ENCODE measurements at regions not wholly inside any gene's neighbourhood (a gene's known extent, or its start where the extent isn't known, plus 50 kb on each side); places are given as distances from the start of the nearest gene placed in this dataset.
"Not testable (repeated sequence)": the region's sequence is repeated elsewhere in the genome, so short reads cannot be mapped to it uniquely, and the experiment has no call there.

DNA sequence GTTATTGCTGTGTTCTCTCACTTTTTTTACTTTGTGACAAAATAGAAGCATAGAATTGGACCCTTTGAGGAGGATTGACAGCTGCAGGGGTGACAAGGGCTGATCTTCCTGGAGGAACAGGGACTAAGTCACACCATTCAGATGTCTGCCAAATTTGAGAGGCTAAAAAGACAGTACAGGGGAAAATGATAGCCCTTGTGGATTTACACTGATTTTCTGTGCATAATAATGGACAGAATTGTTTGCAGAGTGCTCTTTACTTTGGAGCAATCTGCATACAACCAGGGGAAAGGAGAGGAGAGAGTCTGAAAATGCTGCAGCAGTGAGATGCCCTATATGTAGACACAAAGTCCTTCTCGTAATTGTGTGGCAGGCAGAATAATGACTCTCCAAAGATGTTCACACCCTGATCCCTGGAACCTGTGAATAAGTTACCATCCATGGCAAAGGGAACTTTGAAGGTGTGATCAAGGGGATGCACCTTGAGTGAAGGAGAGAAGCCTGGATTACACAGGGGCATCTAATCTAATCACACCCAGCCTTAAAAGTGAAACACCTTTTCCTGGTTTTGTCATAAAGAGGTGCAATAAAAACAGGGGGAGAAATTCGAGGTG lies 221.4 kb upstream of the CPHXL start:
- in situ Hi-C loops (cut with HindIII; ENCODE audit: low pct_unique_long_range_greater_than_20kb, low sequenced_read_pairs) = no loop called here
- no peak for DNase-seq (ENCODE audit: low read depth, low spot score)

DNA sequence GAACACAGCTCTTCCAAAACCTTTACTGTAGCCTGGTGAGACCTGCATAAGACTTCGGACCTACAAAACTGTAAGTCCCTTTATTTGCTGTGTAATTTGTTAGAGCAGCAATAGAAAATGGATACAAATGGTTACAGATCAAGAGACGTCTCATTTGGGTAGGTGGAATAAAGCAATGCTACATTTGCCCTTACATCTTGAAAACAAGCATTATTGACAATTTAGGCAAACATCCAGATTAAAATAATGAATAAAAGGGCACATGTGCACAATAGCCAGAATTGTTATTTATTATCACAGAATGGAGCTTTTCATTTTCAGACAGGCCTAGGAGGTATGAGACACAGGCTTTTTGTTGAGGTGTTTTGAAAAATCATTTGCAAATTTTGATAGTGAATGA lies 222.2 kb upstream of the CPHXL start:
- in situ Hi-C loops (cut with HindIII; ENCODE audit: low pct_unique_long_range_greater_than_20kb, low sequenced_read_pairs) = no loop called here
- peak; percentile 85 for DNase-seq (ENCODE audit: low read depth, low spot score)

DNA sequence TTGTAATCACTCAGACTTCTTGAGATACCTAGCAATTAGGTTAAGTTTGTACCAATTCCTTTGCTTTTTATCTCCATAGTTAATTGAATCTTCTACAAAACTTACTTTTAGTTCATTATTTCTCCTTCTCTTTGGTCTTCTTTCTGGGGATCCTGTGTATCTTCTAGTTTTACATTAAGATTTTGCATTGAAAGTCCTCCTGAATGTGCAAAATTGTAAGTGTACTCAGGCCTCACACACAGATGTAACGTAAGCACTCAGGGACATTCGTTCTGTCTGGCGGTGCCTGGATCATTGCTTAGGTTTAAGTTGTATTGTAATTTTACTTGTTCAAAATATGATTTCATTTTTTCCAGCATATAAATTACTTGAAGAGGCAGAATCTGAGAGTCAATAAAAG lies 222.6 kb upstream of the CPHXL start:
- in situ Hi-C loops (cut with HindIII; ENCODE audit: low pct_unique_long_range_greater_than_20kb, low sequenced_read_pairs) = no loop called here
- DNase-seq (ENCODE audit: low read depth, low spot score) = no peak

DNA sequence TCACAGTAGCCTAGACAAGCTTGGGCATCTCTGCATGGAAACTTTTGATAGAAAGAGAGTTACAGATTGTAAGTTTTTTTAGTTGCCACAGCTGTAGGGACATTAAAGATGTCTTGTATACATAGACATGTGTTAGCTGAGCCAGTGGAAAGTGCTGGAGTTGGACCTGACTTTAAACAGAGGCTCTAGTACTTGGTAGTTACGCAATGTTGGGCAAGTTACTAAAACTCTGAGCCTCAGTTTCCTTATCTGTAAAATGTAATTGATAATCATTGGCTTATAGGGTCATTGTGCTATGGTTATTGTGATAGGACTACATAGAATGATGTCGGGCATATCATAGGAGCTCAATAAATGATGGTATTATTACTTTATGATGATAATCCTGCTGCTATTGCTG lies 225.8 kb upstream of the CPHXL start:
- no peak for DNase-seq (ENCODE audit: low read depth, low spot score)
- in situ Hi-C loops (cut with HindIII; ENCODE audit: low pct_unique_long_range_greater_than_20kb, low sequenced_read_pairs) = no loop called here

DNA sequence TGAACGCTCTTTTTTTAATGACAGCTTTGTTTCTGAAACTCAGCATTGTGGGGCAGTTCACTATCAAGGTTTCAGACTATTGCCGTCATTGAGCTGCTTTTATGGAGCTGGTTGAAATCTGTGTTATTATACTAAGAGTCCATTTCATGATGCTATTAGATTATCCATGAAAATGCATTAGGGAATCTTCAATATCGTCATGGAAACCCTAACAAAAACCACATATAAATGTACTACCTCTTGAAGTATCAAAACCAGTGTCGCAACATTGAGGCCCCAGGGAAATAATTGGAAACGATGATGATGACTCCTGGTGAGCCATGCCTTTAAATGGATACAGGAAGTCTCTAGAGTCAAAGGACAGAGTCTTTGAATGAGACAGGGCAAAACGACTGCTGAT lies 231.6 kb upstream of the CPHXL start:
- in situ Hi-C loops (cut with HindIII; ENCODE audit: low pct_unique_long_range_greater_than_20kb, low sequenced_read_pairs) = no loop called here

DNA sequence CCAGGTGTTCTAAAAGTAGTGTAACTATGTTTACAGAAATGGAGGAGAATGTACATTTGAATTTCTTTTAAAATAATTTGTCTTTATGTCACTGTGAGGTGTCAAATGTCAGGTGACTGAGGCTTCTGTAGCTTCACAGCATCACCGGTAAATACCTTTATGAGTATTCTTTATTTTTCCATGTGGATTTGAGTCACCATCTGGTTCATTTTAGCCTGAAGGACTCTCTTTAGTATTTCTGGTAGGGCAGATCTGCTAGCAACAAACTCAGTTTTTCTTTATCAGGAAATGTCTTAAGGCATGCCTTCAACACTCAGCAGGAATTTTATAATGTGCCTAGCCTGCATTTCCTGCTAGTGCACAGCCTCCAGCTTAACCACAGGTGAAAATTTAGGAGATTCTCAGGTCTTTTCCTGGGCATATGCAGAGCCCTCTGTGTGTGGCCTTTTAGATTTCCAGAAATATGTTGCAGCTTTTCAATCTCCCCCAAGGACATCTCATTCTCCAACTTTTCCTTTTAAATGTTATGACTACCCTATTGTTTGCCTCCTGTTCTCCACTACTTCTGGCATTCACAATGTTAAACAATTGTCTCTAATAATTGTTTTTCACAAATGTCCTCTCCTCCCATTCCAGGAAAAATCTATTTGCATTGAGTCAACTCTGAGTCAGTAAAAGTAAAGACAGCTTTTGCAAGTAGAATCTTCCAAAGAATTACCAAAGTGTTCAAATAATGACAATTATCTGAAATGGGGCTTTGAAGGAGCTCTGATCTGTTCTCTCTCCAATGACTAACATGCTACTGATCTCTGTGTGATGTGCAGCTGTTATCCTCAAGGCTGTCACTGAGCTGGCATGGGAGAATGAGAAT lies 239.4 kb upstream of the CPHXL start:
- peak; percentile 50 for DNase-seq (ENCODE audit: low read depth, low spot score)
- in situ Hi-C loops (cut with HindIII; ENCODE audit: low pct_unique_long_range_greater_than_20kb, low sequenced_read_pairs) = no loop called here

More for the DNA sequence above, 231.6 kb upstream of the CPHXL start:
- DNase-seq (ENCODE audit: low read depth, low spot score) = peak; percentile 75

DNA sequence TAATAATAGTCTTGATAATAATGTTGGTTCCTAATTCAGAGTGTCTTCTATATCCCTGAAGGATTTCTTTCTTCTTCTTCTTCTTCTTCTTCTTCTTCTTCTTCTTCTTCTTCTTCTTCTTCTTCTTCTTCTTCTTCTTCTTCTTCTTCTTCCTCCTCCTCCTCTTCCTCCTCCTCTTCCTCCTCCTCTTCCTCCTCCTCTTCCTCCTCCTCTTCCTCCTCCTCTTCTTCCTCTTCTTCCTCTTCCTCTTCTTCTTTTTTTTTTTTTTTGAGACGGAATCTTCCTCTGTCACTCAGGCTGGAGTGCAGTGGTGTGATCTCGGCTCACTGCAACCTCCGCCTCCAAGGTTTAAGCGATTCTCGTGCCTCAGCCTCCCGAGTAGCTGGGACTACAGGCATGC lies 242.8 kb upstream of the CPHXL start:
- in situ Hi-C loops (cut with HindIII; ENCODE audit: low pct_unique_long_range_greater_than_20kb, low sequenced_read_pairs); DNase-seq (ENCODE audit: low read depth, low spot score): not testable (repeated sequence)

DNA sequence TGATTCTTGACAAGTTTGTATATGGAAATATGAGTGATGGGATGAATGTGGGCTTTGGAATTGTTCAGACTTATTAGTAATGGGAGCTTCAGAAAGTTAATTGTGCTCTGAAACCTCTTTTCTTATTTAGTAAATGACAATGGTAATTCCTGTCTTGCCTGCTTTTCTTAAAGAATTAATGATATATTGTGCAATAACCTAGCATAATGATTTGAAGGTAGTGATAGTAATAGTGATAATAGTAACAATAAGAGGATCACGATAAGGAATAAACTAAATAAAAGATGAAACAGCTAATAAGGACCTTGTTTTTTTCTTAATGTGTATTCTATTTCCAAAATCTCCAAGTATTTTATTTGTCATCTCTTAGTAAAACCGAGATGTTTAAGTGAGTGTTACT lies 245.0 kb upstream of the CPHXL start:
- in situ Hi-C loops (cut with HindIII; ENCODE audit: low pct_unique_long_range_greater_than_20kb, low sequenced_read_pairs) = no loop called here
- no peak for DNase-seq (ENCODE audit: low read depth, low spot score)

DNA sequence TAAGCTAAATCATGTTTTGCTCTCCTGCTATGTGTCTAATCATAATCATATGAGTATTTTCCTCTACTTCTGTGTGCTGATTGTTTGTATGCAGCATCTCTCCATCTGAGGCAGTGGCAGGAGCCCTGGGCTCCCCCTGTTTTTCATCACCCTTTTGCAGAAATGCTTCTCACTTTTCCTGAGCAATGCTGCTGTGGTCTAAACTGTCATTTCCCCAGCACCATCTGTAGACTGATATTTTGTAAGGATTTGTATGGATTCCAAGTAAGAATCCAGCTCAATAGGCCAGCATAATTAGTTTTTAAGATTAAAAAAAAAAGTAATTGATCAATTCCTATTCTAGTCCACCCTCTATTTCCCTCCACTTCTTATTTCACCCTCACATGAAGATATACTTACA lies 257.0 kb upstream of the CPHXL start:
- in situ Hi-C loops (cut with HindIII; ENCODE audit: low pct_unique_long_range_greater_than_20kb, low sequenced_read_pairs) = no loop called here
- DNase-seq (ENCODE audit: low read depth, low spot score) = no peak

DNA sequence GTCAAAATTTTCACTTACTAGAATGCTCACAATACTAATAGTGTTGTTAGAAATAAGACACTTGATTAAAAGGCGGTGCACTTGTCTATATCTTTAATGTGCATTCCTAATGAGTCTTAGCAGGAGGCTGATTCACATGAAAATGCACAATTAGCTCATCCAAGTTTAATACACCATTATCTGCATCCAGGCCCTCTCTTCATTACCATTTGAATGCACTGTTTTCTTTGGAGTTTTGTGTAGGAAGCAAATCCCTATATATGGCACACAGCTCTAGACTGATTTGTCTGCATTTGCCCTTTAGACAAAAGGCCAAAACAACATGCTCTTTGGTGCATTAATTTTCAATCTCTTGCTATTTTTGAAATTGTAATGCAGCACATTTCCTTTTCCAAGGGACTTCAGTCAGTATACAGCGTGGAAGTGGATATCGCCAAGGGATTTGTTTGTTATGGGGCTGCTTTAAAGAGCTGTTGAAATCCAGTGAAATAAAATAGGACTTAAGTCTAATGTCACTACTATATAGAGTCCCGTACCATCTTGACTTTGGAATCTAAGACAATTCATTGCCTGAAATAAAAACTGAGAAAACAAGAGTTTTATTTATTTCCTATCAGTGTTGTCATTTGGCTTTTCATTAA lies 257.6 kb upstream of the CPHXL start:
- in situ Hi-C loops (cut with HindIII; ENCODE audit: low pct_unique_long_range_greater_than_20kb, low sequenced_read_pairs) = no loop called here

DNA sequence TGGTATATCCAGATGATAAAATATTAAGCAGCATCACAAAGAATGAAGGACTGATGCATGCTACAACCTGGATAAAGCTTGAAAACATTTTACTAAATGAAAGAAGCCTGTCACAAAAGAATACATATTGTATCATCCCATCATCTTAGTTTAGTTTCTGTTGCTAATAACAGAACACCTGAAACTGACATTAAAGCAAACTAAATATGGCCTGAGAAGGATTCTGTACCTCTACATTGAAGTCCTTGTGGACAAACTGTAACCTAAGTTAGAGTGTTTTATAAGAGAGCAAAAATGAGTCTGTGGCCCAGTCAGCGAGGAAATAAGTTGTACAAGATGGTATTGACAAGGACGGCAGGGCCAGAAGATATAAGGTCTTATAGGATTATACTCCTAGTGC lies 261.0 kb upstream of the CPHXL start:
- DNase-seq (ENCODE audit: low read depth, low spot score) = no peak
- in situ Hi-C loops (cut with HindIII; ENCODE audit: low pct_unique_long_range_greater_than_20kb, low sequenced_read_pairs) = no loop called here

More for the DNA sequence above, 257.6 kb upstream of the CPHXL start:
- no peak for DNase-seq (ENCODE audit: low read depth, low spot score)

DNA sequence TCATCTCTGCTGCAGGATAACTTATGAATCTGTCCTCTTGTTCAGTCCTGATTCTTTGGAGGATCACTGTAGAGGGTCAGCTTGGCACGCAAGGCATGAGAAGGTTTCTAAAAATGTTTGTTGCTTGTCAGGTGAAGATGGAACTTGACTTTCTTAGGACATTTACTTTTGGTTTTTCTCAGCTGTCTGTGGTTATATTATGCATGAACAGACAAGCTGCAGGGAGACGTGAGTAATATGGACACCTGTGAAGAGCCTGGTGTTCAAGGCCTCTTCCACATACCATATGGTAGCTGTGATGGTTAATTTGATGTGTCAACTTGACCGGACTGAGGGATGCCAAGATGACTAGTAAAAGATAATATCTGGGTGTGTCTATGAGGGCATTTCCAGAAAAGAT lies 270.2 kb upstream of the CPHXL start:
- no peak for DNase-seq (ENCODE audit: low read depth, low spot score)
- in situ Hi-C loops (cut with HindIII; ENCODE audit: low pct_unique_long_range_greater_than_20kb, low sequenced_read_pairs) = no loop called here

DNA sequence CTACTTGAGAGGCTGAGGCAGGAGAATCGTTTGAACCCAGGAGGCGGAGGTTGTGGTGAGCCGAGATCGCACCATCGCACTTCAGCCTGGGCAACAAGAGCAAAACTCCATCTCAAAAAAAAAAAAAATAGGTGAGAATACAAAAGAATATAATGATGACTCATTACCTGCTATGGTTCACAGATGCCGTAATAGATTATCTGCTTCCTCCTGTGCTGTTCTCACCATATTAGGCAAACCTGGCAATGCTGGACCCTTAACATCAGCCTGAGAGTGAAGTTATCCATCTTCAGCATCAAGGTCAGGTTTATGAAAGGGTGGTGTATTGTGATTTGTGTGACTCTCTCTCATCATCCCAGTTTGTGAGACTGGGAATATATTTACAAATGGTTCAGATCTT lies 271.3 kb upstream of the CPHXL start:
- DNase-seq (ENCODE audit: low read depth, low spot score) = no peak
- in situ Hi-C loops (cut with HindIII; ENCODE audit: low pct_unique_long_range_greater_than_20kb, low sequenced_read_pairs) = no loop called here

DNA sequence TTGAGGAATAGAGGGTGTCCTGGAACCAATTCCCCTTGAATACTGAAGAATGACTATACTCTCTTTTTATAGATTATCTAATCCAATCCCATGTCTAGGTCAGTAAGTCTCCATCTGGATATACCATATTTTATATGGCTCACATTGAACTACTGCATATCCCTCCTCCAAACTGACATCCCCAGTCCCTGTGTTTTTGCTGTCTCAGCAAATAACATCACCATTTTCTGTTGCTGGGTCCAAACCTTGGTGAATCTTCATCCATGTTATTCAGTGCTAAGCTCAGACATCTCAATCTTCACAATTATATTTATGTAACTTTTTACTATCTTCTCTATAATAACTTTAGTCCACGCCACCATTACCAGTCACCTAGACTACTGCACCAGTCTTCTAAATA lies 269.6 kb upstream of the CNTNAP4 start:
- in situ Hi-C loops (cut with HindIII; ENCODE audit: low pct_unique_long_range_greater_than_20kb, low sequenced_read_pairs) = no loop called here
- DNase-seq (ENCODE audit: low read depth, low spot score) = no peak

DNA sequence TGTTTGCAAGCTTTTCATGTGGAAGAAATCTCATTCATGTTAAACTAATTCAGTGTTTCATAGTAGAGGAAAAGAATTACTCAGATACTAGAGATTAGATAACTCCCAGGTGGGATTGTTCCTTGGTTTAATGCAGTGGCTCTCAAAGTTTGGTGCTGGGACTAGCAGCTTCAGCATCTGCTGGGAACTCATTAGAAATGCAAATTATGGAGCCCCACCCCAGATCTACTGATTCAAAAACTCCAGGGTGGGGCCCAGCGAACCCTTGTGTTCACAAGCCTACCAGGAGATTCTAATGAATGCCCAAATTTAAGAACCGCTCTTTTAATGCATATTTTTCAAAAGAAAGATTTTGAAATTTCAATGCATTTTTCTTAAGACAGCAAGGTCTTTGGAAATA lies 253.4 kb upstream of the CNTNAP4 start:
- in situ Hi-C loops (cut with HindIII; ENCODE audit: low pct_unique_long_range_greater_than_20kb, low sequenced_read_pairs) = no loop called here
- no peak for DNase-seq (ENCODE audit: low read depth, low spot score)

DNA sequence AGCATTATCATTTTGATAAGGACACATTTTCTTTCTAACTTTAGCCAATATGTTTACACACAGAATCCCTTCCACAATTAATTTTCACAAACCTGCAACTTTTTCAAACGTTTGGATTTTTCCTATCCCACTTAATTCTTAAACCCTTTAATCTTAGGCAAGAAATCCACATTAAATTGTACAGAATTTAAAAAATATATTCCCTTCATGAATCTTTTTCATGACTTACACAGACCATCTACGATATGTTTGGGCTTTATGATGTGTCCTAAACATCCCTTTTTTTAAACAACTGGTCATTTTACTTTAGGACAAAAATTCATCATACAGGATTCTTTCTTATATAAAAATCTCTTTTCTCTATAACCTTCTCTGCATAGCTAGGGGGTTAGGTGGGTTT lies 241.5 kb upstream of the CNTNAP4 start:
- in situ Hi-C loops (cut with HindIII; ENCODE audit: low pct_unique_long_range_greater_than_20kb, low sequenced_read_pairs) = no loop called here
- peak; percentile 2 for DNase-seq (ENCODE audit: low read depth, low spot score)

DNA sequence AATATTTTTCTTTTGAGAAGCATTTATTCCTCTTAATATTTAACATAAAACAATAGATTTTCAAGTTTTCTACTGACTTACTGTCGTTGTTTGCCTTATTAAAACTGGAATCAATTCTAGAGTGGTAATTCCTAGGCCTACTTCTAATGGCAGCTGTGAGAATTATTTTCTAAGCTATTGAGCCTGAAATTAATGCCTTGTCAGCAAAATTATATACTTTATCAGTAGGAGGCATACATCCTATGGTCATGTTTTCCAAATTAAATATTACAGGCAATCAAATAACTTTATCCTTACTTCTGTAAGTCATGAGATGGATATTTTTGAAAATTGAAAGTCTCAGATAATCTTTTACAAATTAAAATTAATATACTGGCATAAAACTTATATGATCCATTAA lies 239.1 kb upstream of the CNTNAP4 start:
- DNase-seq (ENCODE audit: low read depth, low spot score) = no peak
- in situ Hi-C loops (cut with HindIII; ENCODE audit: low pct_unique_long_range_greater_than_20kb, low sequenced_read_pairs) = no loop called here

DNA sequence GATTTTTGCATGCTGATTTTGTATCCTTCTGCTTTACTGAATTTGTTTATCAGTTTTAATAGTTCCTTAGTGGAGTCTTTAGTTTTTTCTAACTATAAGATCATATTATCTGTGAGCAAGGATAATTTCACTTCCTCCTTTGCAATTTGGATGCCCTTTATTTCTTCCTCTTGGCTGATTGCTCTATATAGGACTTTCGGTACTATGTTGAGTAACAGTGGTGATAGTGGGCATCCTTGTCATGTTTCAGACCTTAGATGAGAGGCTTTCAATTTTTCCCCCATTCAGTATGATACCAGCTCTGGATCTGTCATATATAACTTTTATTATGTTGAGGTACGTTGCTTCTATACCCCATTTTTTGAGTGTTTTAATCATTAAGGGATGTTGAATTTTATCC lies 224.5 kb upstream of the CNTNAP4 start:
- in situ Hi-C loops (cut with HindIII; ENCODE audit: low pct_unique_long_range_greater_than_20kb, low sequenced_read_pairs) = no loop called here
- no peak for DNase-seq (ENCODE audit: low read depth, low spot score)

DNA sequence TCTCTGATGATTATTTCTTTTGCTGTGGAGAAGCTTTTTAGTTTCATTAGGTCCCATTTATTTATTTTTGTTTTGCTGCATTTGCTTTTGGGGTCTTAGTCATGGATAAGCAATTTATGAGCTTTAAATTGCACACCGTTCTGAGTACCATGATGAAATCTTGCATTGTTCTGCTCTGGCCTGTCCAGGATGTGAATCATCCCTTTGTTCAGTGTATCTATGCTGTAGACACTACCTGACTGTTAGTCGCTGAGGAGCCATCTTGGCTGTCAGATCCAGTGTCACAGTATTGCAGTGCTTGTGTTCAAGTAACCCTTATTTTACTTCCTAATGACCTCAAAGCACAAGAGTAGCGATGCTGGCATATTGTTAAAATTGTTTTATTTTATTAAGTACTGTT lies 218.0 kb upstream of the CNTNAP4 start:
- peak; percentile 83 for DNase-seq (ENCODE audit: low read depth, low spot score)
- in situ Hi-C loops (cut with HindIII; ENCODE audit: low pct_unique_long_range_greater_than_20kb, low sequenced_read_pairs) = no loop called here

All from SK-MEL-5 (cell line).